ENCODE measurements at regions not wholly inside any gene's neighbourhood (a gene's known extent, or its start where the extent isn't known, plus 50 kb on each side); places are given as distances from the start of the nearest gene placed in this dataset.

DNA sequence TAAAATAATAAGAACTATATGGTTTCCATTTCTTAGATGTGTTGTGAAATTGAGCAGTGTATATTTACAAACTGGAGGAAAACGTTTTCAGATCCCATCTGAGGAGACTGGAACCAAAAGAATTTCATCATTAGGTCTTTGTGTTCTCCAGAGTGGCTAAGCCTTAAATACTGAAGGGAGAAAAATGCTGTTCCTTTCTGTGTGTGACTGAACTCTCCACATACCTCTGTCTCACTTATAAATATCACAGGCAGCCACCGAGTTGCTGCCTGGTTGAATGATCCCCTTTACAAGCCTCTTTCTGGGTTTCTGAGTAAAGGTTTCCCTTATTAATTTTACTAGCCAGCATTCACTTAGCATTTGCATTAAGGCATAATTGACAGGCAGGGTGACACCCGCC lies 913.9 kb upstream of the NR2F2 start:
- Histone ChIP-seq H3K9ac (replicated peaks in 1 of 4; ENCODE audit: extremely low read depth in 1 of 4, low read depth in 3 of 4, low read length in 3 of 4) (no peak overlapping the region), H4K8ac (ENCODE audit: extremely low read depth, insufficient read depth, low read length) (no peak overlapping the region), H2BK120ac (replicated peaks; ENCODE audit: low read depth, low read length) (no peak overlapping the region), H4K91ac (replicated peaks; ENCODE audit: insufficient read length, low read length) (no peak overlapping the region), H2BK12ac (ENCODE audit: low read depth, low read length) (no peak overlapping the region), H3K4me1 (replicated peaks in 1 of 4; ENCODE audit: control insufficient read depth in 3 of 4, insufficient read depth in 4 of 4, low read length in 3 of 4) (0 out of 7 replicates have a peak, but pooled peaks cover 0 to 2% (median 0%) of the 10 kb centered on the region in 4 experiments), H3K36me3 (ENCODE audit: control insufficient read depth in 2 of 4, insufficient read depth in 4 of 4, low read length in 3 of 4) (no peaks in the 10 kb centered on the region), H3K79me1 (ENCODE audit: low read depth, low read length) (no peaks in the 10 kb centered on the region), H3K14ac (ENCODE audit: insufficient read length) (no peak overlapping the region), H3K4ac (replicated peaks; ENCODE audit: insufficient read length, low read depth, low read length) (no peak overlapping the region), H2BK5ac (ENCODE audit: low read depth, low read length) (no peak overlapping the region), H3K23ac (ENCODE audit: insufficient read length) (no peak overlapping the region), H3K23me2 (ENCODE audit: low read depth, low read length) (no peaks in the 10 kb centered on the region), H2AFZ (ENCODE audit: low read length) (no peak overlapping the region), H2AK5ac (ENCODE audit: low read depth, low read length) (no peak overlapping the region), H4K5ac (ENCODE audit: insufficient read length, low read depth, low read length) (no peak overlapping the region), H3K79me2 (ENCODE audit: control insufficient read depth in 1 of 2, insufficient read depth in 2 of 2, low read length in 2 of 2) (no peaks in the 10 kb centered on the region), H3K27me3 (replicated peaks in 1 of 4; ENCODE audit: control insufficient read depth in 3 of 4, extremely low read depth in 1 of 4, insufficient read depth in 3 of 4, low read length in 3 of 4) (no peaks in the 10 kb centered on the region), H3K56ac (replicated peaks; ENCODE audit: insufficient read length, low read depth, low read length) (no peak overlapping the region), H3K27ac (ENCODE audit: low read depth, low read length) (no peak overlapping the region), H3K4me2 (ENCODE audit: insufficient read depth in 1 of 2, low read depth in 2 of 2, low read length in 2 of 2) (no peak overlapping the region), H3K9me3 (ENCODE audit: insufficient read depth in 2 of 2, low read depth in 1 of 2, low read length in 1 of 2) (peaks cover 3% of the 10 kb centered on the region in 2 experiments; a peak in 1 of 4 replicates), H2BK20ac (ENCODE audit: low read length) (no peak overlapping the region), H4K20me1 (replicated peaks in 1 of 2; ENCODE audit: control insufficient read depth in 1 of 2, insufficient read depth in 2 of 2, low read length in 2 of 2) (no peaks in the 10 kb centered on the region), H3K4me3 (ENCODE audit: extremely low read depth in 1 of 4, insufficient read depth in 2 of 4, low read depth in 3 of 4, low read length in 4 of 4) (no peak overlapping the region), H2BK15ac (ENCODE audit: low read length) (no peak overlapping the region), H3K18ac (ENCODE audit: extremely low read depth, low read length) (no peak overlapping the region)
- ChIA-PET CTCF (ENCODE audit: partially characterized antibody) (no interaction called here), POLR2A (ENCODE audit: partially characterized antibody) (no interaction called here)
- 93% methylated on average over 3 of the region's 3 CpGs; no CpG with 5 or more reads in 1 of the 2 experiments for WGBS, 2 experiments (ENCODE audit: extremely low coverage in 1 of 2, insufficient coverage in 1 of 2, insufficient read length in 1 of 2, insufficient replicate concordance in 2 of 2, low coverage in 1 of 2, low lambda C conversion rate in 2 of 2, missing lambda C conversion rate in 1 of 2)
- DNase-seq (ENCODE audit: low read depth in 1 of 2, low spot score in 2 of 2) (no peak), FAIRE-seq (no peak)
- TF ChIP-seq HDAC6 (IDR thresholded peaks at IDR 0.05; ENCODE audit: low read depth, low read length) = no peak
- TF ChIP-seq POLR2AphosphoS5 (IDR thresholded peaks at IDR 0.05; ENCODE audit: low read depth, low read length) = no peak
- no peak for TF ChIP-seq GTF2F1 (IDR thresholded peaks at IDR 0.05; ENCODE audit: borderline replicate concordance, low read depth, low read length)
- TF ChIP-seq CBX8 (IDR thresholded peaks at IDR 0.05; ENCODE audit: borderline replicate concordance, low read depth, low read length) = no peak
- TF ChIP-seq BCL11A (IDR thresholded peaks at IDR 0.05; ENCODE audit: low read depth in 2 of 2, low read length in 2 of 2) = no peak
- TF ChIP-seq KDM5A (IDR thresholded peaks at IDR 0.05; ENCODE audit: low read length) = no peak
- TF ChIP-seq RXRA (IDR thresholded peaks at IDR 0.05; ENCODE audit: insufficient read depth, low read depth, low read length) = no peak
- TF ChIP-seq TAF1 (IDR thresholded peaks at IDR 0.05; ENCODE audit: low read depth, low read length) = no peak
- TF ChIP-seq SP2 (IDR thresholded peaks at IDR 0.05; ENCODE audit: low read length) = no peak
- TF ChIP-seq POLR2A (IDR thresholded peaks at IDR 0.05; ENCODE audit: control extremely low read depth in 1 of 2, low read depth in 2 of 2, low read length in 2 of 2) = no peak
- no peak for TF ChIP-seq NRF1 (IDR thresholded peaks at IDR 0.05; ENCODE audit: low read depth, low read length)
- TF ChIP-seq, protein P1, sequence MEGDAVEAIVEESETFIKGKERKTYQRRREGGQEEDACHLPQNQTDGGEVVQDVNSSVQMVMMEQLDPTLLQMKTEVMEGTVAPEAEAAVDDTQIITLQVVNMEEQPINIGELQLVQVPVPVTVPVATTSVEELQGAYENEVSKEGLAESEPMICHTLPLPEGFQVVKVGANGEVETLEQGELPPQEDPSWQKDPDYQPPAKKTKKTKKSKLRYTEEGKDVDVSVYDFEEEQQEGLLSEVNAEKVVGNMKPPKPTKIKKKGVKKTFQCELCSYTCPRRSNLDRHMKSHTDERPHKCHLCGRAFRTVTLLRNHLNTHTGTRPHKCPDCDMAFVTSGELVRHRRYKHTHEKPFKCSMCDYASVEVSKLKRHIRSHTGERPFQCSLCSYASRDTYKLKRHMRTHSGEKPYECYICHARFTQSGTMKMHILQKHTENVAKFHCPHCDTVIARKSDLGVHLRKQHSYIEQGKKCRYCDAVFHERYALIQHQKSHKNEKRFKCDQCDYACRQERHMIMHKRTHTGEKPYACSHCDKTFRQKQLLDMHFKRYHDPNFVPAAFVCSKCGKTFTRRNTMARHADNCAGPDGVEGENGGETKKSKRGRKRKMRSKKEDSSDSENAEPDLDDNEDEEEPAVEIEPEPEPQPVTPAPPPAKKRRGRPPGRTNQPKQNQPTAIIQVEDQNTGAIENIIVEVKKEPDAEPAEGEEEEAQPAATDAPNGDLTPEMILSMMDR (IDR thresholded peaks at IDR 0.05; ENCODE audit: control extremely low read depth in 1 of 3, insufficient read depth in 1 of 3, low read depth in 1 of 3, low read length in 3 of 3) = no peak
- TF ChIP-seq CHD2 (IDR thresholded peaks at IDR 0.05; ENCODE audit: low read length) = no peak
- TF ChIP-seq ZNF274 (IDR thresholded peaks at IDR 0.05; ENCODE audit: borderline replicate concordance, extremely low read depth, low read length) = no peak

Data from H1 (cell line).